ENCODE measurements at regions not wholly inside any gene's neighbourhood (a gene's known extent, or its start where the extent isn't known, plus 50 kb on each side); places are given as distances from the start of the nearest gene placed in this dataset.

DNA sequence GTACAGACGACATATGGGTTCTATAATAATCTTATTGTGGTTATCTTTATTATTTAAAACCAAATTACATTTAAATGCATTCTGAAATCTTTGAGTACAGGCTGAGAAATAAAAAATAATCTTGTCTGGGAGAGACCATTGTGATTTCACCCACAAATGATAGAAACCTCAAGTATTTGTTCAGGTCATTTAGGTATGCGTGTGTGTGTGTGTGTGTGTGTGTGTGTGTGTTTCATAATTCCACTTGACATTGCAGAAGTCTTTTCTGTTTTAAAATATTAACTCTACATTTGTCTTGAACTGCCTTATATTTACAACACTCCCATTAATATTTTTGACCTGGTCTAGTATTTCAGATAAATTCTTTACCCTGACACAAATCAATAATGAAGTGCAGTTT, 126.9 kb downstream of the SPRY2 start:
- TF ChIP-seq, protein P1, sequence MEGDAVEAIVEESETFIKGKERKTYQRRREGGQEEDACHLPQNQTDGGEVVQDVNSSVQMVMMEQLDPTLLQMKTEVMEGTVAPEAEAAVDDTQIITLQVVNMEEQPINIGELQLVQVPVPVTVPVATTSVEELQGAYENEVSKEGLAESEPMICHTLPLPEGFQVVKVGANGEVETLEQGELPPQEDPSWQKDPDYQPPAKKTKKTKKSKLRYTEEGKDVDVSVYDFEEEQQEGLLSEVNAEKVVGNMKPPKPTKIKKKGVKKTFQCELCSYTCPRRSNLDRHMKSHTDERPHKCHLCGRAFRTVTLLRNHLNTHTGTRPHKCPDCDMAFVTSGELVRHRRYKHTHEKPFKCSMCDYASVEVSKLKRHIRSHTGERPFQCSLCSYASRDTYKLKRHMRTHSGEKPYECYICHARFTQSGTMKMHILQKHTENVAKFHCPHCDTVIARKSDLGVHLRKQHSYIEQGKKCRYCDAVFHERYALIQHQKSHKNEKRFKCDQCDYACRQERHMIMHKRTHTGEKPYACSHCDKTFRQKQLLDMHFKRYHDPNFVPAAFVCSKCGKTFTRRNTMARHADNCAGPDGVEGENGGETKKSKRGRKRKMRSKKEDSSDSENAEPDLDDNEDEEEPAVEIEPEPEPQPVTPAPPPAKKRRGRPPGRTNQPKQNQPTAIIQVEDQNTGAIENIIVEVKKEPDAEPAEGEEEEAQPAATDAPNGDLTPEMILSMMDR (IDR thresholded peaks at IDR 0.05; ENCODE audit: low read depth, low read length) = no peak
- H3K4me3 ChIP-seq (ENCODE audit: low read depth, low read length) = no peak overlapping the region

DNA sequence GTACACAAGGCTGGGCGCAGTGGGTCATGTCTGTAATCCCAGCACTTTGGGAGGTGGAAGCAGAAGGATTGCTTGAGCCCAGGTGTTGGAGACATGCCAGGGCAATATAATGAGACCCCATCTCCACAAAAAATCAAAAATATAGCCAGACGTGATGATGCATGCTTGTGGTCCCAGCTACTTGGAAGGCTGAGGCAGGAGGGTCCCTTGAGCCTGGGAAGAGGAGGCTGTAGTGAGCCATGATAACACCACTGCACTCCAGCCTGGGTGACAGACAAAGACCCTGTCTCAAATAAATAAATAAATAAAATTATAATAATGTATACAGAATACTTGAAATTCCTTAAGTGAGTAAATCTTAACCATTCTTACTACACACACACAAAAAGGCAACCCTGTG, 127.7 kb downstream of the SPRY2 start:
- TF ChIP-seq, protein P1 (IDR thresholded peaks at IDR 0.05; ENCODE audit: low read depth, low read length) = no peak
- no peak overlapping the region for H3K4me3 ChIP-seq (ENCODE audit: low read depth, low read length)

DNA sequence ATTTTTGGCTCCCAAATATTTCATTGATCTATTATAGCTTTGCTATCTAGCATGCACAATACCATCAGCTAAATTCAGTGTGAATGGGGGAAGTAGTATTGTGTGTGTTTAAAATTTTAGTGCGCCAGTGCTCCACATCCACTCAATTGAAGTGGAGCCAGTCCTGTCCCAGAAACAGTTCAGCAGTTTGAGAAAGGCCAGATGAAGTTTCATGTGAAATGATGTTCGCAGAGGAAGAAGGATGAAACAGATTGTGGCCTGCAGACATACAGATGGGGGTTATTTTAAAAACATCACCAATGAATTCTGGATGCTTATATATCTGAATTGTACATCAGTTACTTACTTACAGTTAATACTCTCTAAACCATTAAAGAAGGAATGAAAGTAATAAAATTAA, 129.4 kb downstream of the SPRY2 start:
- TF ChIP-seq, protein P1 (IDR thresholded peaks at IDR 0.05; ENCODE audit: low read depth, low read length) = no peak
- no peak overlapping the region for H3K4me3 ChIP-seq (ENCODE audit: low read depth, low read length)

DNA sequence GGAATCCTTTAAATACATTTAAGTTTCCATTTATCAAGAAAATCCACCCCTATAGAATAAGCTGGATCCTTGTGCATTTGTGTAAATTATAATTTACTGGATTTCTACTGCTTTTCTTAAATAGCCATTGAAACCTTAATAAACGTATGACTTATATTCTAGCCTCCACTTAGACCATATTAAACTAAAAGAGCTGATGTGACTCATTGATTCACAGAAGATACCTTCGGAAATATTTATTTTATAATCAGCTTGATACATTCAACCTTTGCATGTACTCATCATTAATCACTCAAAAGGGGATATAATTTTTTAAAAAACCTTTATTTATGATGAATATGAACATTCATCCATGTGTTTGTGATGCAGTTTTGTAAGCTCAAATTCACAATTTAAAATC, 136.3 kb downstream of the SPRY2 start:
- no peak overlapping the region for H3K4me3 ChIP-seq (ENCODE audit: low read depth, low read length)
- TF ChIP-seq, protein P1 (IDR thresholded peaks at IDR 0.05; ENCODE audit: low read depth, low read length) = no peak

DNA sequence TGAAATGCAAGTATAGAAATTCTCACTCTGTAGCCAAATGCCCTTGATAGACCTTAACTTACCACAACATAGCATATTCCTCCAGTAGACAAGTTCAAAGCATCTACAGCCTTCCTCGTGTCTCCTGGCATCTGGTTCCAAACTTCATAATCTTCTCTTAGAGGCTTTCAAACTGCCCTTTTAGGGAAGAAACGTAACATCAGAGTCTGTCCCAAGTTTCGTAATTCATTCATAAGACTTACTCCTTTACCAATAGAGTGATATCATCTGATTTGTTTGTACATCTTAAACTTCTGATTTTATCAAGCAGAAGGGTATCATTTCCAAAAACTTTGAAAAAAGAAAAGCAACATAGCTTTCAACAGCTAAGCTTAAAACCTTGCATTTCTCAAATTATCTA, 137.4 kb downstream of the SPRY2 start:
- TF ChIP-seq, protein P1 (IDR thresholded peaks at IDR 0.05; ENCODE audit: low read depth, low read length) = no peak
- no peak overlapping the region for H3K4me3 ChIP-seq (ENCODE audit: low read depth, low read length)

DNA sequence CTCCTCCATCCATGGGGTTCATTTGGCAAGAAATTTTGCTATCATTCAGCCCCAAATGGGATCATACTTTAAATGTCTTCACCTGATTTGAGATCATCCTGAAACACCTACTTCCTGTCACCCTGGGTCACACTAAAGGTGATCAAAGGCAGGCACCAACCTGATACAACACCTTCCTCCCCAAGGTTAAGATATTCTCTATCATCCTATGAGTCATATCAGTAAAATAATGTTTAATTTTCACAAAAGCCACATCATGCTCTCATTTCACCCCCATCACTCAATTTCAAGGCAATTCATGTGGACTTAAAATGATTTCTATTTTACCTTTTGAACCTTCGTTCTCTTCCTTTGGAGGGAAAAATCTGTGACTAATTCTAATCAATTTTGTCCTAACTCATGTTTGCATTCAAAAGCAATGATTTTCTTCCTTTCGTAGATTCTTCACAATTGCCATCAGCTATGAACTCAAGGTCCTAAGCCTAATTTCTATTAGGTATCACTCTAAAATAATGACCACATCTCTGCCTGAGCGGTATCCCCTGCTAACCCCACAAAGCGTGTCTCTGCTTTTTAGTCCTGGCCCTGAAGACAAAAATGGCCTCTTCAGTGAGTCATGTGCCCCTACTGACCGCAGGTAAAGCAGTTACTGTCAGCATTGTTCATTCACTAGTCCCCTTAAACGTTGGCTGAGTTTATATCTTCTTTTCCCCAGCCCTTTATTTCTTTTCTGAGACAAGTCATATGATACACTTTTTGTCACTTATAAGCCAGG, 139.0 kb downstream of the SPRY2 start:
- no peak overlapping the region for H3K4me3 ChIP-seq (ENCODE audit: low read depth, low read length)
- TF ChIP-seq, protein P1 (IDR thresholded peaks at IDR 0.05; ENCODE audit: low read depth, low read length) = no peak

DNA sequence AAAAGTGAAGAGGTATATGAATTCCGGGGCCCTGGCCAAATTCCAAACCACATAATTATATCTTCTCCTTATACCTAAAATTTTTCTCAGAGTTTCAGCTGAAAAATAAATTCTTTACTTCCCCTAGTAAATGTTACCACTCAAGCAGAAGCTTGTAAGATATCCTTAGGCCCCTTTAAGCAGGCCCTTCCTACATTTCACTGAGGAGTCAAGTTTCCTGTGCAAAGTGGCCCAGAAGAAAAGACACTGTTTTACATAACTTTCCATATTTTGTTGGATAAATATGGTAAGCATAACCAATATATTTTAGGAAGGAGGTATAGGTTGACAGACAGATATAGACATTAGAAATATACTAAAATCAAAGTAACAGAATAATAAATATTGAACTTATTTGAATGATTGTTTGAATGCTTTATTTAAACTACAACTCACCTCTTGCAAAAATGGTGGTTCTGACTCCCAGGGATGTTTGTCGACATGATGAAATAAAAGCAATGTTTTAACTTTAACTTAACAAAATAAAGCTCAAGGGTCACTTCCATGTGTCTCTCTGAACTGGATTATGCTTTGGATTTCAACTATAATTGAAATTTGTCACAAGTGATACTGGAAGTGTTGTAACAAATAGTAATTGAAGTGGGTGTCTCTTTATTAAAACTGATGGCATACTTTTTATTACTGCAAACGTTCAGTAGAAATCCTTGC, 141.2 kb downstream of the SPRY2 start:
- TF ChIP-seq, protein P1 (IDR thresholded peaks at IDR 0.05; ENCODE audit: low read depth, low read length) = no peak
- no peak overlapping the region for H3K4me3 ChIP-seq (ENCODE audit: low read depth, low read length)

Data from WI38 (cell line).